Large intestine (tissue), 3 donors: ENCODE measurements at regions not wholly inside any gene's neighbourhood (a gene's known extent, or its start where the extent isn't known, plus 50 kb on each side); places are given as distances from the start of the nearest gene placed in this dataset.
"Not testable (repeated sequence)": the region's sequence is repeated elsewhere in the genome, so short reads cannot be mapped to it uniquely, and the experiment has no call there.

Source experiments
- DNase-seq, 2 donors: peaks; one replicate each; pipeline versions ENCODE4 v3.0.0 to v3.0.0-alpha.2; 2013
- H3K27ac ChIP-seq: one replicate; pipeline ENCODE4 v1.5.1; 2013; ENCODE audit warnings: low read length
- H3K27me3 ChIP-seq: 2 replicates; pipeline ENCODE4 v1.6.1; 2013; ENCODE audit warnings: low read length; ENCODE audit not compliant: control insufficient read depth, insufficient read depth
- H3K36me3 ChIP-seq: 2 replicates; pipeline ENCODE4 v1.6.1; 2013; ENCODE audit warnings: low read length; ENCODE audit not compliant: control insufficient read depth, insufficient read depth
- H3K4me1 ChIP-seq: one replicate; pipeline ENCODE4 v1.6.1; 2013; ENCODE audit warnings: low read length; ENCODE audit not compliant: control insufficient read depth, insufficient read depth
- H3K4me3 ChIP-seq: one replicate; pipeline ENCODE4 v1.5.1; 2013; ENCODE audit warnings: low read length
- H3K9me3 ChIP-seq: one replicate; pipeline ENCODE4 v1.6.1; 2013; ENCODE audit warnings: mild to moderate bottlenecking, low read depth, low read length, moderate library complexity; ENCODE audit not compliant: control insufficient read depth
- WGBS: methylation state at CpG from one replicate; pipeline ENCODE4 v1.1.5; 2013; ENCODE audit warnings: low lambda C conversion rate; ENCODE audit not compliant: insufficient coverage; 5-methylcytosine and 5-hydroxymethylcytosine counted together

DNA sequence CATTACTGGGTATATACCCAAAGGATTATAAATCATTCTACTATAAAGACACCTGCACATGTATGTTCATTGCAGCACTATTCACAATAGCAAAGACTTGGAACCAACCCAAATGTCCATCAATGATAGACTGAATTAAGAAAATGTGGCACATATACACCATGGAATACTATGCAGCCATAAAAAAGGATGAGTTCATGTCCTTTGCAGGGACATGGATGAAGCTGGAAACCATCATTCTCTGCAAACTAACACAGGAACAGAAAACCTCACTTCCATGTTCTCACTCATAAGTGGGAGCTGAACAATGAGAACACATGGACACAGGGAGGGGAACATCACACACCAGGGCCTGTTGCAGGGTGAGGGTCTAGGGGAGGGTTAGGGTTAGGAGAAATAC is 56.4 kb upstream of the PLEKHG4B start:
- not testable (repeated sequence) for H3K9me3 ChIP-seq, H3K4me1 ChIP-seq, H3K27ac ChIP-seq, H3K36me3 ChIP-seq, H3K4me3 ChIP-seq, H3K27me3 ChIP-seq, DNase-seq

GRCh38 chr5:37207-37606 is 54.8 kb upstream of the PLEKHG4B start:
- not testable (repeated sequence) for DNase-seq, H3K27ac ChIP-seq, H3K4me1 ChIP-seq, H3K9me3 ChIP-seq, H3K36me3 ChIP-seq, H3K4me3 ChIP-seq
- WGBS: no CpG with 5 or more reads among the region's 11 CpGs
- H3K27me3 ChIP-seq: peaks cover 11% of the 10 kb centered on the region

DNA sequence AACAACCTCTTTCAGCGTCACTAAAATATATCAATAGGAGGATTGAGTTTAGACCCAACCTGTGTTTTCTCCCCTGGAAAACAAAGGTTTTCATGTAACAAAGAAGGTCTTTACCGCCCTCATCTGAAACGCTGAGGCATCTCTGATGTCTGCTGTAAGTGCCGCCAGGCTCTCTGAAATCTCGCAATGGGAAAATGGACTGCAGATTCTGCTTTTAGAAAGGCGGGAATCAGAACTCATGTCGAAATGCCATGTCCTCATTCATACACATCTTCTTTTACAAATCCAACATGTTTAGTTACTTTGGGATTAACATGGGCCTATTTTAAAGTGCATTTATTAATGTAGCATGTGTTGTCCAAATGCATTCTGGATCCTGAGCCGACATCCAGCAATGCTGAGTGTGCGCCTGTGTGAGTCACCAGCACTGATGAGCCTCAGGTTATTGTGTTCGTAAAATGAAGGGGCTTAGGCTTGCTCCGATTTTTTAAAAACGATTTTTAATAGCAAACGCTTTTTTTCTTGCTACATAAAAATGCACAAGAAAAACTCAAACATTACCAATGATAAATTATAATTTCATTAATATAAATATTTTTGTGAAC is 51.9 kb upstream of the PLEKHG4B start:
- H3K4me1 ChIP-seq: no peaks in the 10 kb centered on the region
- H3K36me3 ChIP-seq: no peaks in the 10 kb centered on the region
- no peak overlapping the region for H3K27ac ChIP-seq
- 66% methylated on average over 4 of the region's 13 CpGs for WGBS
- no peak overlapping the region for H3K4me3 ChIP-seq
- DNase-seq: no peak
- no peaks in the 10 kb centered on the region for H3K9me3 ChIP-seq
- H3K27me3 ChIP-seq: peaks cover 14% of the 10 kb centered on the region
